Mesenchymal stem cell (in vitro differentiated cells and primary cell): ENCODE measurements at regions not wholly inside any gene's neighbourhood (a gene's known extent, or its start where the extent isn't known, plus 50 kb on each side); places are given as distances from the start of the nearest gene placed in this dataset.

Source experiments
- DNase-seq: peaks from one replicate; pipeline ENCODE4 v3.0.0-alpha.2; 2013
- H2AFZ ChIP-seq: one replicate; pipeline ENCODE4 v1.6.1; 2013; ENCODE audit warnings: low read depth, mild to moderate bottlenecking, control low read depth, inconsistent platforms, low read length, moderate library complexity
- H2AK5ac ChIP-seq: 2 replicates; pipeline ENCODE4 v1.6.1; 2013; ENCODE audit warnings: low read length, moderate library complexity, mild to moderate bottlenecking, inconsistent platforms; ENCODE audit not compliant: severe bottlenecking
- H2BK120ac ChIP-seq: one replicate; pipeline ENCODE4 v1.6.1; 2013; ENCODE audit warnings: low read depth, mild to moderate bottlenecking, inconsistent platforms, low read length, moderate library complexity
- H2BK12ac ChIP-seq, 2 experiments: one replicate each; pipeline ENCODE4 v1.6.1; 2013; ENCODE audit warnings: inconsistent platforms in 2 of 2, low read length in 2 of 2, mild to moderate bottlenecking in 2 of 2, moderate library complexity in 2 of 2, control low read depth in 1 of 2
- H2BK15ac ChIP-seq: one replicate; pipeline ENCODE4 v1.6.1; 2013; ENCODE audit warnings: mild to moderate bottlenecking, low read depth, inconsistent platforms; ENCODE audit not compliant: poor library complexity, severe bottlenecking
- H2BK5ac ChIP-seq: 2 replicates; pipeline ENCODE4 v1.6.1; 2013; ENCODE audit warnings: low read depth, mild to moderate bottlenecking, low read length, control low read depth, inconsistent platforms; ENCODE audit not compliant: poor library complexity, severe bottlenecking
- H3K14ac ChIP-seq, 2 experiments: one replicate each; pipeline ENCODE4 v1.6.1; 2013; ENCODE audit warnings: inconsistent platforms in 2 of 2, low read length in 2 of 2, control low read depth in 1 of 2, mild to moderate bottlenecking in 1 of 2, moderate library complexity in 1 of 2
- H3K18ac ChIP-seq, 2 experiments: one replicate each; pipeline ENCODE4 v1.6.1; 2013; ENCODE audit warnings: inconsistent platforms in 2 of 2, low read length in 2 of 2, control low read depth in 1 of 2, low read depth in 1 of 2, mild to moderate bottlenecking in 1 of 2
- H3K23ac ChIP-seq, 2 experiments: one replicate each; pipeline ENCODE4 v1.6.1; 2013; ENCODE audit warnings: inconsistent platforms in 2 of 2, low read length in 2 of 2, mild to moderate bottlenecking in 2 of 2, moderate library complexity in 2 of 2, control low read depth in 1 of 2
- H3K27ac ChIP-seq: 2 replicates; pipeline ENCODE4 v1.5.1; 2013; ENCODE audit warnings: mild to moderate bottlenecking, moderate library complexity, low read length, control low read depth, inconsistent platforms; ENCODE audit not compliant: poor library complexity, severe bottlenecking
- H3K27me3 ChIP-seq, 2 experiments: 2 replicates each; pipeline versions ENCODE4 v1.6.1 to v1.7.0; 2013; ENCODE audit warnings: low read length in 2 of 2, mild to moderate bottlenecking in 2 of 2, moderate library complexity in 2 of 2, control low read depth in 1 of 2, inconsistent platforms in 1 of 2; ENCODE audit not compliant: control insufficient read depth in 1 of 2, insufficient read depth in 1 of 2
- H3K36me3 ChIP-seq, 2 experiments: 2 replicates each; pipeline versions ENCODE4 v1.6.1 to v1.7.0; 2013; ENCODE audit warnings: low read length in 2 of 2, control low read depth in 1 of 2, inconsistent platforms in 1 of 2, low read depth in 1 of 2, mild to moderate bottlenecking in 1 of 2; ENCODE audit not compliant: insufficient read depth in 2 of 2, control insufficient read depth in 1 of 2
- H3K4ac ChIP-seq, 2 experiments: one replicate each; pipeline ENCODE4 v1.6.1; 2013; ENCODE audit warnings: inconsistent platforms in 2 of 2, low read length in 2 of 2, mild to moderate bottlenecking in 2 of 2, moderate library complexity in 2 of 2, control low read depth in 1 of 2, low read depth in 1 of 2
- H3K4me1 ChIP-seq: 2 replicates; pipeline ENCODE4 v1.6.1; 2013; ENCODE audit warnings: low read depth, low read length, control low read depth; ENCODE audit not compliant: control insufficient read depth, insufficient read depth
- H3K4me2 ChIP-seq: 2 replicates; pipeline ENCODE4 v1.6.1; 2013; ENCODE audit warnings: low read length, mild to moderate bottlenecking, inconsistent platforms; ENCODE audit not compliant: poor library complexity, severe bottlenecking
- H3K4me3 ChIP-seq, 2 experiments: 2 replicates each; pipeline versions ENCODE4 v1.5.1 to v1.7.0; 2013; ENCODE audit warnings: low read length in 2 of 2, mild to moderate bottlenecking in 2 of 2, control low read depth in 1 of 2, low read depth in 1 of 2; ENCODE audit not compliant: insufficient read depth in 1 of 2
- H3K79me1 ChIP-seq: replicated peaks from 2 replicates; pipeline ENCODE4 v1.6.1; 2013; ENCODE audit warnings: mild to moderate bottlenecking, control low read depth, low read length, inconsistent platforms; ENCODE audit not compliant: poor library complexity, severe bottlenecking
- H3K9ac ChIP-seq: 2 replicates; pipeline ENCODE4 v1.7.0; 2013; ENCODE audit warnings: mild to moderate bottlenecking, low read length, moderate library complexity
- H3K9me3 ChIP-seq: 2 replicates; pipeline ENCODE4 v1.7.0; 2013; ENCODE audit warnings: mild to moderate bottlenecking, low read length; ENCODE audit not compliant: control insufficient read depth
- H4K8ac ChIP-seq: one replicate; pipeline ENCODE4 v1.6.1; 2013; ENCODE audit warnings: inconsistent platforms, mild to moderate bottlenecking, low read length, moderate library complexity
- H4K91ac ChIP-seq: one replicate; pipeline ENCODE4 v1.6.1; 2013; ENCODE audit warnings: mild to moderate bottlenecking, low read length, inconsistent platforms
- WGBS: methylation state at CpG from one replicate; pipeline ENCODE4 v1.1.7; 2013; ENCODE audit warnings: mixed read lengths; 5-methylcytosine and 5-hydroxymethylcytosine counted together

DNA sequence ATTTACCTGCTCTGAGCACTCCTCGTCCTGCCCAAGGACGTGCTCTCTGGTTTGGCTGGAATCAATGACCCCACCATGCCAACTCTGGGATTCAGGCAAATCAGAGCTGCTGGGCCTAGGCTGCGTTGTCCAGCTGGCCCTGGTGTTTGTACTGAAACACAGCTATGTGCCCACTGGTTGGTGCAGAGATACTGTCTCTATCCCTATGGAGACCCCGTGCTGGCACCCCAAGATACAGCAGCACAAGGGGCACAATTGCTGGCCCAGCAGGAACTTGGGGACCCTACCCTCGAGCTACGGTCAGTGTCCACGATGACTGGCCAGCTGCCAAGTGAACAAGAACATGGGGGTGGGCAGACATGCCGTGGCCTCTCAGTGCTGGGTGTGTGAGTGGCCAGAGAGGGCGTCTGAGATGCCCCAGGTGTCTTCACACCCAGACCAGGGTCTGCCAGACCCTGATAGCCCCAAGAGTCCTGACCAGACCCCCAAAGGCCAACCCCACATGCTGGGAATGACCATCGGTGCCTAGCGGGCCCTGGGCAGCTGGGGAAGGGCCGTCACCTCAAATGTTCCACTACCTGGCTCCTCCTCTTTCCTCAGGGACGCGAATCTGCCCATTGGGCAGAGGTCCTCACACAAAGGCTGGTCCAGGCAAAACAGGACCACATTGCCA lies 79.3 kb upstream of the ZNF479 start:
- Histone ChIP-seq H2BK15ac (no peak overlapping the region), H4K91ac (no peak overlapping the region), H3K23ac (no peak overlapping the region), H2AFZ (no peak overlapping the region), H3K4ac (no peak overlapping the region), H3K36me3 (no peaks in the 10 kb centered on the region), H3K9ac (no peak overlapping the region), H2AK5ac (no peak overlapping the region), H3K18ac (no peak overlapping the region), H2BK5ac (no peak overlapping the region), H3K27me3 (no peaks in the 10 kb centered on the region), H2BK120ac (no peak overlapping the region), H3K9me3 (peaks cover 42% of the 10 kb centered on the region), H4K8ac (no peak overlapping the region), H2BK12ac (no peak overlapping the region), H3K14ac (no peak overlapping the region), H3K27ac (no peak overlapping the region), H3K4me1 (no peaks in the 10 kb centered on the region), H3K4me2 (no peak overlapping the region), H3K79me1 (no peaks in the 10 kb centered on the region), H3K4me3 (no peak overlapping the region)
- WGBS = 55% methylated on average over 14 of the region's 14 CpGs
- no peak for DNase-seq

DNA sequence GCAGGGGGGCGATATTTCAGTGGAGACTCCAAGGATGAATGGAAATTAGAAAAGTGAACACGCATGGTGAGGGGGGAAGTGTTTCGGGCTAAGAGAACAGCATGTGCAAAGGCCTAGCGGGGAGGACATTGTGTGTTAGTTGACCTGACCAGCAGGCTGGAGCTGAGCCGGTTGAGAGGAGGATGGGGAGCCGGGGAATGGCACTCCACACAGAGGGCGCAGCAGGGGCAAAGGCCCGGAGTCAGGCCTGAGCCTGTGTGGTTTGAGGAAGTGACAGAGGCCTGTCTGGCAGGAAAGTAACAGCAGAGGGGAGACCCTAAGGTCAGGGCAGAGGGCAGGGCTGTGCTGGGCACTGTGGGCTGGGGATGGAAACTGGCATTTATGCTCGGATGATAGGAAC lies 83.2 kb upstream of the ZNF479 start:
- Histone ChIP-seq H2AK5ac (no peak overlapping the region), H3K27ac (no peak overlapping the region), H3K14ac (no peak overlapping the region), H3K36me3 (no peaks in the 10 kb centered on the region), H3K27me3 (no peaks in the 10 kb centered on the region), H4K91ac (no peak overlapping the region), H2BK15ac (no peak overlapping the region), H2AFZ (no peak overlapping the region), H3K4me2 (no peak overlapping the region), H3K4ac (no peak overlapping the region), H3K23ac (no peak overlapping the region), H3K9me3 (peaks cover 36% of the 10 kb centered on the region), H3K9ac (no peak overlapping the region), H4K8ac (no peak overlapping the region), H3K4me1 (no peaks in the 10 kb centered on the region), H3K79me1 (no peaks in the 10 kb centered on the region), H3K18ac (no peak overlapping the region), H3K4me3 (no peak overlapping the region), H2BK12ac (no peak overlapping the region), H2BK120ac (no peak overlapping the region), H2BK5ac (no peak overlapping the region)
- WGBS = 74% methylated on average over 9 of the region's 9 CpGs
- no peak for DNase-seq

DNA sequence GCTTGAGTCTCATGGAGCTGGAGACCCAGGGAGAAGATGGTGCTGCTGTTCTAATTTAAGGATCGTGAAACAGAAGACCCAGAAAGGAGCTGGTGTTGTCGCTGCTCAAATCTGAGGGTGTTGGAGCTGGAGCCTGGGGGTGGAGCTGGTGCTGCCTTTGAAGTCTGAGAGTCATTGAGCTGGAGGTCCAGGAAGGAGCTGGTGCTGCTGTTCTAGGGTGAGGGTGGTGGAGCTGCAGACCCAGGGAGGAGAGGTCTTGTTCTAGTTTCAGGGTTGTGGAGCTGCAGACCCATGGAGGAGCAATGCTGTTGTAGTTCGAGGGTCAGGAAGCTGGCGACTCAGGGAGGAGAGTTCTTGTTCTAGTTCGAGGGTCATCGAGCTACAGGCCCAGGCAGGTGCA lies 84.1 kb upstream of the ZNF479 start:
- no peak overlapping the region for H4K91ac ChIP-seq
- 56% methylated on average over 6 of the region's 6 CpGs for WGBS
- no peak overlapping the region for H3K4me3 ChIP-seq
- no peak for DNase-seq
- no peak overlapping the region for H3K27ac ChIP-seq
- H2BK12ac ChIP-seq = no peak overlapping the region
- no peaks in the 10 kb centered on the region for H3K36me3 ChIP-seq
- no peaks in the 10 kb centered on the region for H3K4me1 ChIP-seq
- no peak overlapping the region for H2BK120ac ChIP-seq
- H4K8ac ChIP-seq = no peak overlapping the region
- H2BK15ac ChIP-seq = no peak overlapping the region
- no peak overlapping the region for H3K9ac ChIP-seq
- no peak overlapping the region for H3K14ac ChIP-seq
- H3K4ac ChIP-seq = no peak overlapping the region
- H3K4me2 ChIP-seq = no peak overlapping the region
- H3K79me1 ChIP-seq = no peaks in the 10 kb centered on the region
- H3K23ac ChIP-seq = no peak overlapping the region
- H3K9me3 ChIP-seq = peaks cover 33% of the 10 kb centered on the region
- no peak overlapping the region for H2BK5ac ChIP-seq
- H2AFZ ChIP-seq = no peak overlapping the region
- H2AK5ac ChIP-seq = no peak overlapping the region
- no peak overlapping the region for H3K18ac ChIP-seq
- H3K27me3 ChIP-seq = no peaks in the 10 kb centered on the region

DNA sequence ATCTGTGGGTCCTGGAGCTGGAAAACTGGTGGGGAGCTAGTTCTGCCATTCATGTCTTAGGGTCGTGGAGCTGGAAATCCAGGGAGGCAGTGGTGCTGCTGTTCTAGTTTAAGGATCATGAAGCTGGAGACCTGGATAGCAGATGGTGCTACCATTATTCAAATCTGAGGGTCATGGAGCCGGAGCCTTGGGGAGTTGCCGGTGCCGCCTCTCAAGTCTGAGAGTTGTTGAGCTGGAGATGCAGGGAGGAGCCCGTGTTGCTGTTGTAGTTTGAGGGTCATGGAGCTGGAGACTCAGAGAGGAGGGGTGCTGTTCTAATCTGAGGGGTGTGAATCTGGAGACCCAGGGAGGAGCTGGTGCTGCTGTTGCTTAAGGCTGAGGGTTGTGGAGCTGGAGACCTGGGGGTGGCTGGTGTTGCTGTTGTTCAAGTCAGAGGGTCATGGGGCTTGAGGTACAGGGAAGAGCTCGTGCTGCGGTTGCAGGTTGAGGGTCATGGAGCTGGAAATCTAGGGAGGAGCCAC lies 86.0 kb upstream of the ZNF479 start:
- no peak overlapping the region for H3K27ac ChIP-seq

More for the DNA sequence above, 86.0 kb upstream of the ZNF479 start:
- Histone ChIP-seq H3K79me1 (no peaks in the 10 kb centered on the region), H3K18ac (no peak overlapping the region), H3K27me3 (no peaks in the 10 kb centered on the region), H3K23ac (no peak overlapping the region), H3K9ac (no peak overlapping the region), H2BK12ac (no peak overlapping the region), H4K8ac (no peak overlapping the region), H3K4me1 (no peaks in the 10 kb centered on the region), H3K14ac (no peak overlapping the region), H2BK5ac (no peak overlapping the region), H3K4me3 (no peak overlapping the region), H2AFZ (no peak overlapping the region), H2BK120ac (no peak overlapping the region), H3K9me3 (peaks cover 32% of the 10 kb centered on the region), H3K36me3 (no peaks in the 10 kb centered on the region), H3K4ac (no peak overlapping the region), H4K91ac (no peak overlapping the region), H2AK5ac (no peak overlapping the region), H3K4me2 (no peak overlapping the region), H2BK15ac (no peak overlapping the region)
- no peak for DNase-seq
- 70% methylated on average over 7 of the region's 7 CpGs for WGBS
